HEK293T (cell line): ENCODE measurements at regions not wholly inside any gene's neighbourhood (a gene's known extent, or its start where the extent isn't known, plus 50 kb on each side); places are given as distances from the start of the nearest gene placed in this dataset.

Experiments
- BHLHE40 ChIP-seq: fragments of 450-650 bp; IDR thresholded peaks from 2 replicates; pipeline ENCODE4 v1.6.1; 2016; ENCODE audit warnings: mild to moderate bottlenecking, moderate library complexity, borderline replicate concordance
- ELF4 ChIP-seq: fragments of 450-650 bp; IDR thresholded peaks from 2 replicates; pipeline ENCODE4 v1.6.1; 2017; ENCODE audit warnings: antibody characterized with exemption
- FOXA1 ChIP-seq: fragments of 450-650 bp; IDR thresholded peaks from 2 replicates; pipeline ENCODE4 v1.6.1; 2016; ENCODE audit warnings: mild to moderate bottlenecking
- FOXM1 ChIP-seq: fragments of 450-650 bp; IDR thresholded peaks from 2 replicates; pipeline ENCODE4 v1.6.1; 2017; ENCODE audit warnings: mild to moderate bottlenecking, borderline replicate concordance
- NFRKB ChIP-seq: fragments of 450-650 bp; IDR thresholded peaks from 2 replicates; pipeline ENCODE4 v1.6.1; 2016; ENCODE audit warnings: mild to moderate bottlenecking, moderate library complexity
- SP1 ChIP-seq: fragments of 450-650 bp; IDR thresholded peaks from 2 replicates; pipeline ENCODE4 v1.6.1; 2017
- SUZ12 ChIP-seq: fragments of 450-650 bp; IDR thresholded peaks from 2 replicates; pipeline ENCODE4 v1.6.1; 2016; ENCODE audit warnings: mild to moderate bottlenecking
- TARDBP ChIP-seq: fragments of 450-650 bp; IDR thresholded peaks from 2 replicates; pipeline ENCODE4 v1.6.1; 2016
- ZNF384 ChIP-seq: fragments of 450-650 bp; IDR thresholded peaks from 2 replicates; pipeline ENCODE4 v1.6.1; 2016

GRCh38 chr5:152560512-152561137 is 155.5 kb upstream of the NMUR2 start:
- TF ChIP-seq TARDBP (no peak), FOXM1 (no peak), ZNF384 (no peak), FOXA1 (no peak), NFRKB (no peak), SP1 (no peak), SUZ12 (no peak), BHLHE40 (no peak), ELF4 (no peak)
